A673 (cell line): ENCODE measurements at regions not wholly inside any gene's neighbourhood (a gene's known extent, or its start where the extent isn't known, plus 50 kb on each side); places are given as distances from the start of the nearest gene placed in this dataset.

Experiments
- BruUV-seq: library from RNA; stranded (reverse); fragments of 400-500 nt; replicated peaks from 2 replicates; lab custom pipeline; 2021; lab: Mats Ljungman, UMichigan
- CTCF ChIA-PET: fragments of 300-600 bp; sonication (Branson Sonifier 250); formaldehyde crosslinking; loops from one replicate; lab custom pipeline; 2022; ENCODE audit warnings: antibody characterized with exemption; lab: Charles Lee
- POLR2A ChIA-PET: fragments of 300-600 bp; sonication (Branson Sonifier 250); formaldehyde crosslinking; loops from one replicate; lab custom pipeline; 2022; ENCODE audit warnings: antibody characterized with exemption; ENCODE audit not compliant: low non-redundant PET; lab: Charles Lee
- DNase-seq: peaks from one replicate; pipeline ENCODE4 v3.0.0-alpha.2; 2015; ENCODE audit warnings: low spot score
- H3K27ac ChIP-seq: fragments of 200-600 bp; sonication (generic); 2 replicates; pipeline ENCODE4 v1.5.1; 2016; ENCODE audit warnings: mixed run types, low read depth, mild to moderate bottlenecking, mixed read lengths, antibody characterized with exemption, low read length; ENCODE audit not compliant: poor library complexity, severe bottlenecking
- H3K27me3 ChIP-seq: fragments of 200-600 bp; sonication (generic); replicated peaks from 2 replicates; pipeline ENCODE4 v1.6.1; 2017; ENCODE audit warnings: mixed run types, low read depth, mild to moderate bottlenecking, mixed read lengths, antibody characterized with exemption, low read length; ENCODE audit not compliant: insufficient read depth, poor library complexity
- H3K36me3 ChIP-seq: fragments of 200-600 bp; sonication (generic); 2 replicates; pipeline ENCODE4 v1.6.1; 2016; ENCODE audit warnings: mixed run types, mild to moderate bottlenecking, mixed read lengths, antibody characterized with exemption, low read length; ENCODE audit not compliant: insufficient read depth, poor library complexity, severe bottlenecking
- H3K4me1 ChIP-seq: fragments of 200-600 bp; sonication (generic); 2 replicates; pipeline ENCODE4 v1.6.1; 2017; ENCODE audit warnings: mixed run types, mild to moderate bottlenecking, mixed read lengths, antibody characterized with exemption, low read length; ENCODE audit not compliant: insufficient read depth, poor library complexity, severe bottlenecking
- H3K4me3 ChIP-seq: fragments of 200-600 bp; sonication (generic); 2 replicates; pipeline ENCODE4 v1.5.1; 2016; ENCODE audit warnings: low read depth, mixed run types, mild to moderate bottlenecking, mixed read lengths, low read length; ENCODE audit not compliant: poor library complexity, severe bottlenecking
- H3K9me3 ChIP-seq: fragments of 200-600 bp; sonication (generic); 2 replicates; pipeline ENCODE4 v1.6.1; 2016; ENCODE audit warnings: mixed run types, low read depth, mild to moderate bottlenecking, mixed read lengths, antibody characterized with exemption, low read length; ENCODE audit not compliant: poor library complexity, severe bottlenecking
- CTCF ChIP-seq: fragments of 300-800, 200-600 bp; sonication (generic); conservative IDR thresholded peaks from 2 replicates; pipeline ENCODE4 v1.5.1; 2017; ENCODE audit warnings: low read depth, mild to moderate bottlenecking, antibody characterized with exemption, low read length, moderate library complexity, mixed read lengths
- EZH2 ChIP-seq: fragments of 200-600 bp; sonication (generic); IDR thresholded peaks from 2 replicates; pipeline ENCODE4 v1.6.1; 2017; ENCODE audit warnings: borderline replicate concordance, low read depth, mild to moderate bottlenecking, mixed read lengths, antibody characterized with exemption, low read length; ENCODE audit not compliant: poor library complexity, severe bottlenecking
- intact Hi-C: fragments of 100-400 bp; cut with micrococcal nuclease; formaldehyde crosslinking; loops from one replicate; pipeline ENCODE4 v1.10.0; 2022; ENCODE audit not compliant: unreplicated experiment

GRCh38 chr14:97532052-97532451 is 734.9 kb downstream of the VRK1 start:
- intact Hi-C loops: no loop called here
- POLR2A ChIA-PET: no interaction called here
- no peak overlapping the region for H3K27ac ChIP-seq
- H3K4me1 ChIP-seq: no peaks in the 10 kb centered on the region
- CTCF ChIA-PET: no interaction called here
- TF ChIP-seq EZH2: no peak
- TF ChIP-seq CTCF: no peak
- BruUV-seq: no TSS peak
- H3K27me3 ChIP-seq: no peaks in the 10 kb centered on the region
- DNase-seq: no peak
- H3K9me3 ChIP-seq: no peaks in the 10 kb centered on the region
- no peak overlapping the region for H3K4me3 ChIP-seq
- no peaks in the 10 kb centered on the region for H3K36me3 ChIP-seq

GRCh38 chr14:97536421-97536820 is 739.2 kb downstream of the VRK1 start:
- Histone ChIP-seq H3K36me3 (no peaks in the 10 kb centered on the region), H3K4me1 (no peaks in the 10 kb centered on the region), H3K27me3 (no peaks in the 10 kb centered on the region), H3K9me3 (no peaks in the 10 kb centered on the region), H3K27ac (no peak overlapping the region), H3K4me3 (no peak overlapping the region)
- DNase-seq: no peak
- CTCF ChIA-PET: no interaction called here
- BruUV-seq: no TSS peak
- TF ChIP-seq CTCF: no peak
- no peak for TF ChIP-seq EZH2
- POLR2A ChIA-PET: interaction anchor here (0.6 kb wide), 1 partner anchor 98 kb away, joined by 6 read pairs; no protein-coding TSS in a partner anchor
- intact Hi-C loops: no loop called here

- ChIA-PET POLR2A (interaction anchor here (0.5 kb wide), 1 partner anchor 323 kb away, joined by 11 read pairs; no protein-coding TSS in a partner anchor), CTCF (no interaction called here)
- no peak for TF ChIP-seq EZH2
- no peak for TF ChIP-seq CTCF
- Histone ChIP-seq H3K4me1 (no peaks in the 10 kb centered on the region), H3K27ac (no peak overlapping the region), H3K4me3 (no peak overlapping the region), H3K27me3 (no peaks in the 10 kb centered on the region), H3K9me3 (no peaks in the 10 kb centered on the region), H3K36me3 (no peaks in the 10 kb centered on the region)
- intact Hi-C loops: no loop called here
- DNase-seq: no peak
- BruUV-seq: no TSS peak
Observed at GRCh38 chr14:97538749-97539410, 741.7 kb downstream of the VRK1 start.
